HEK293 (cell line): ENCODE measurements at regions not wholly inside any gene's neighbourhood (a gene's known extent, or its start where the extent isn't known, plus 50 kb on each side); places are given as distances from the start of the nearest gene placed in this dataset.

Experiments
- CTCF ChIA-PET: fragments of 350-600 bp; formaldehyde crosslinking; extraction: SDS; loops from one replicate; lab custom pipeline; 2021; ENCODE audit warnings: antibody characterized with exemption; lab: Yijun Ruan, JAX
- POLR2A ChIA-PET: fragments of 300-600 bp; formaldehyde crosslinking; extraction: SDS; loops from one replicate; lab custom pipeline; 2020; ENCODE audit warnings: antibody characterized with exemption, inconsistent platforms; lab: Yijun Ruan, JAX
- H3K27ac ChIP-seq: fragments of 200-500 bp; sonication (Bioruptor generic); 2 replicates; pipeline ENCODE4 v1.5.1; 2014; ENCODE audit warnings: low read depth, low read length, control low read depth, inconsistent platforms; ENCODE audit errors: extremely low read depth
- H3K36me3 ChIP-seq, 2 experiments: fragments of 200-500 bp in 1 of 2; sonication (Bioruptor generic) in 1 of 2; 1 replicate in 1 of 2; 2 replicates in 1 of 2; pipeline ENCODE4 v1.5.1; 2014 to 2017; ENCODE audit warnings: inconsistent platforms in 2 of 2, low read length in 2 of 2; ENCODE audit not compliant: control insufficient read depth in 2 of 2, insufficient read depth in 1 of 2
- H3K4me1 ChIP-seq: fragments of 200-500 bp; sonication (Bioruptor generic); 2 replicates; pipeline ENCODE4 v1.5.1; 2014; ENCODE audit warnings: mild to moderate bottlenecking, low read length, inconsistent platforms; ENCODE audit not compliant: control insufficient read depth, insufficient read depth
- H3K4me3 ChIP-seq: 2 replicates; pipeline ENCODE4 v1.5.1; 2011; ENCODE audit warnings: low read depth, mild to moderate bottlenecking, control low read depth, low read length, moderate library complexity
- H3K9me3 ChIP-seq: fragments of 200-500 bp; sonication (Bioruptor generic); 2 replicates; pipeline ENCODE4 v1.5.1; 2014; ENCODE audit warnings: low read depth, low read length, inconsistent platforms; ENCODE audit not compliant: control insufficient read depth, insufficient read depth
- GLIS1 ChIP-seq: fragments of 450-650 bp; formaldehyde crosslinking; IDR thresholded peaks from 2 replicates; pipeline ENCODE4 v1.5.1; 2016; ENCODE audit warnings: missing biosample characterization, missing genetic modification characterization
- HOXC10 ChIP-seq: sonication (generic); formaldehyde crosslinking; IDR thresholded peaks from 2 replicates; pipeline ENCODE4 v1.8.1; 2023; ENCODE audit warnings: mild to moderate bottlenecking, missing genetic modification reagents
- PRDM1 ChIP-seq: fragments of 450-650 bp; formaldehyde crosslinking; IDR thresholded peaks from 2 replicates; pipeline ENCODE4; 2016; ENCODE audit warnings: missing biosample characterization, missing genetic modification characterization
- PRDM2 ChIP-seq: fragments of 450-650 bp; formaldehyde crosslinking; IDR thresholded peaks from 2 replicates; pipeline ENCODE4 v1.5.1; 2016; ENCODE audit warnings: missing biosample characterization, missing genetic modification characterization, borderline replicate concordance
- REST ChIP-seq: fragments of 450-650 bp; formaldehyde crosslinking; IDR thresholded peaks from 2 replicates; pipeline ENCODE4 v1.5.1; 2016; ENCODE audit warnings: missing biosample characterization, missing genetic modification characterization
- ZFP41 ChIP-seq: fragments of 450-650 bp; formaldehyde crosslinking; IDR thresholded peaks from 2 replicates; pipeline ENCODE4 v1.5.1; 2016; ENCODE audit warnings: missing biosample characterization, missing genetic modification characterization, borderline replicate concordance
- ZFP69B ChIP-seq: fragments of 450-650 bp; formaldehyde crosslinking; IDR thresholded peaks from 2 replicates; pipeline ENCODE4 v1.5.1; 2016; ENCODE audit warnings: missing biosample characterization, missing genetic modification characterization
- ZIC2 ChIP-seq: fragments of 450-650 bp; formaldehyde crosslinking; IDR thresholded peaks from 2 replicates; pipeline ENCODE4 v1.5.1; 2016; ENCODE audit warnings: missing biosample characterization, missing genetic modification characterization
- ZNF174 ChIP-seq: fragments of 450-650 bp; formaldehyde crosslinking; IDR thresholded peaks from 2 replicates; pipeline ENCODE4 v1.5.0; 2017; ENCODE audit warnings: missing biosample characterization, mild to moderate bottlenecking, missing genetic modification characterization
- ZNF184 ChIP-seq: fragments of 450-650 bp; IDR thresholded peaks from 2 replicates; pipeline ENCODE4 v1.5.1; 2018; ENCODE audit warnings: missing biosample characterization, mild to moderate bottlenecking, missing genetic modification characterization
- ZNF416 ChIP-seq: fragments of 450-650 bp; formaldehyde crosslinking; IDR thresholded peaks from 2 replicates; pipeline ENCODE4 v1.5.1; 2016; ENCODE audit warnings: missing biosample characterization, missing genetic modification characterization
- ZNF501 ChIP-seq: fragments of 450-650 bp; formaldehyde crosslinking; IDR thresholded peaks from 2 replicates; pipeline ENCODE4 v1.5.1; 2016; ENCODE audit warnings: missing biosample characterization, missing genetic modification characterization
- ZNF521 ChIP-seq: fragments of 450-650 bp; formaldehyde crosslinking; IDR thresholded peaks from 2 replicates; pipeline ENCODE4 v1.5.1; 2017; ENCODE audit warnings: missing biosample characterization, mild to moderate bottlenecking, missing genetic modification characterization
- ZNF571 ChIP-seq: fragments of 450-650 bp; formaldehyde crosslinking; IDR thresholded peaks from 2 replicates; pipeline ENCODE4 v1.5.0; 2017; ENCODE audit warnings: missing biosample characterization, missing genetic modification characterization
- ZNF664 ChIP-seq: fragments of 450-650 bp; formaldehyde crosslinking; IDR thresholded peaks from 2 replicates; pipeline ENCODE4 v1.5.1; 2016; ENCODE audit warnings: missing biosample characterization, missing genetic modification characterization
- ZNF76 ChIP-seq: fragments of 450-650 bp; formaldehyde crosslinking; IDR thresholded peaks from 2 replicates; pipeline ENCODE4; 2016; ENCODE audit warnings: low read depth, missing biosample characterization, missing genetic modification characterization, borderline replicate concordance
- TF ChIP-seq, protein P1 (sequence below): fragments of 450-650 bp; formaldehyde crosslinking; IDR thresholded peaks from 2 replicates; pipeline ENCODE4 v1.5.1; 2016; ENCODE audit warnings: missing biosample characterization, missing genetic modification characterization
- TF ChIP-seq, protein P2 (sequence below): fragments of 450-650 bp; formaldehyde crosslinking; IDR thresholded peaks from 2 replicates; pipeline ENCODE4 v1.5.1; 2017; ENCODE audit warnings: missing biosample characterization, missing genetic modification characterization

DNA sequence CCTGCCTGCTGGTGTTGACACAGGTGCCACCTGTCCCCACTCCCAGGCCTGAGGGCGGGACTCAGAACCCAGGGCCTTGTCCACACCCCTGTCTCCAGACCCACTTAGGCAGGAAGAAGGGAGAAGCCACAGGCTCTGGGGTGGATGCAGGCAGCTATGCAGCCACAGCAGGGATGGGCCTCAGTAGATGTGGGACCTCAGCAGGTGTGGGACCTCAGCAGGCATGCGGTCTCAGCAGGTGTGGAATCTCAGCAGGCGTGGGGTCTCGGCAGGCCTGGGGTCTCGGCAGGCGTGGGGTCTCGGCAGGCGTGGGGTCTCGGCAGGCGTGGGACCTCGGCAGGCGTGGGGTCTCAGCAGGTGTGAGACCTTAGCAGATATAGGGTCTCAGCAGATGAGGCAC lies 118.0 kb upstream of the PITRM1 start:
- TF ChIP-seq ZNF664 (tag by site-specific recombination) (no peak), ZNF521 (tag by site-specific recombination) (no peak), PRDM1 (tag by site-specific recombination) (no peak), ZIC2 (tag by site-specific recombination) (peak; percentile 91)
- CTCF ChIA-PET: no interaction called here
- H3K9me3 ChIP-seq: no peaks in the 10 kb centered on the region
- peaks cover 4% of the 10 kb centered on the region; the same call in 1 of the 2 replicates for H3K4me1 ChIP-seq
- POLR2A ChIA-PET: no interaction called here
- H3K36me3 ChIP-seq: no peaks in the 10 kb centered on the region
- H3K27ac ChIP-seq: no peak overlapping the region
- H3K4me3 ChIP-seq: no peak overlapping the region

- no peak overlapping the region for H3K27ac ChIP-seq
- CTCF ChIA-PET: no interaction called here
- POLR2A ChIA-PET: no interaction called here
- no peak overlapping the region for H3K4me3 ChIP-seq
- H3K9me3 ChIP-seq: no peaks in the 10 kb centered on the region
- TF ChIP-seq ZNF174 (tag by site-specific recombination) (no peak), ZNF571 (tag by site-specific recombination) (no peak), ZFP41 (no peak), ZNF76 (tag by site-specific recombination) (no peak), GLIS1 (tag by site-specific recombination) (peak; percentile 17; the same call in 1 of the 2 replicates), REST (tag by site-specific recombination) (no peak), PRDM2 (tag by site-specific recombination) (no peak), ZFP69B (tag by site-specific recombination) (no peak), ZNF184 (tag by site-specific recombination) (no peak), ZNF501 (tag by site-specific recombination) (no peak), HOXC10 (CRISPR knock-in tag) (no peak), ZNF416 (tag by site-specific recombination) (no peak)
- TF ChIP-seq, protein P1, sequence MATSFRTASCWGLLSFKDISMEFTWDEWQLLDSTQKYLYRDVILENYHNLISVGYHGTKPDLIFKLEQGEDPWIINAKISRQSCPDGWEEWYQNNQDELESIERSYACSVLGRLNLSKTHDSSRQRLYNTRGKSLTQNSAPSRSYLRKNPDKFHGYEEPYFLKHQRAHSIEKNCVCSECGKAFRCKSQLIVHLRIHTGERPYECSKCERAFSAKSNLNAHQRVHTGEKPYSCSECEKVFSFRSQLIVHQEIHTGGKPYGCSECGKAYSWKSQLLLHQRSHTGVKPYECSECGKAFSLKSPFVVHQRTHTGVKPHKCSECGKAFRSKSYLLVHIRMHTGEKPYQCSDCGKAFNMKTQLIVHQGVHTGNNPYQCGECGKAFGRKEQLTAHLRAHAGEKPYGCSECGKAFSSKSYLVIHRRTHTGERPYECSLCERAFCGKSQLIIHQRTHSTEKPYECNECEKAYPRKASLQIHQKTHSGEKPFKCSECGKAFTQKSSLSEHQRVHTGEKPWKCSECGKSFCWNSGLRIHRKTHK (tag by site-specific recombination): no peak
- TF ChIP-seq, protein P2, sequence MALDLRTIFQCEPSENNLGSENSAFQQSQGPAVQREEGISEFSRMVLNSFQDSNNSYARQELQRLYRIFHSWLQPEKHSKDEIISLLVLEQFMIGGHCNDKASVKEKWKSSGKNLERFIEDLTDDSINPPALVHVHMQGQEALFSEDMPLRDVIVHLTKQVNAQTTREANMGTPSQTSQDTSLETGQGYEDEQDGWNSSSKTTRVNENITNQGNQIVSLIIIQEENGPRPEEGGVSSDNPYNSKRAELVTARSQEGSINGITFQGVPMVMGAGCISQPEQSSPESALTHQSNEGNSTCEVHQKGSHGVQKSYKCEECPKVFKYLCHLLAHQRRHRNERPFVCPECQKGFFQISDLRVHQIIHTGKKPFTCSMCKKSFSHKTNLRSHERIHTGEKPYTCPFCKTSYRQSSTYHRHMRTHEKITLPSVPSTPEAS (tag by site-specific recombination): peak; percentile 60
- no peaks in the 10 kb centered on the region for H3K4me1 ChIP-seq
- no peaks in the 10 kb centered on the region for H3K36me3 ChIP-seq
Observed at GRCh38 chr10:3287572-3288445, 115.2 kb upstream of the PITRM1 start.
